ENCODE measurements at regions not wholly inside any gene's neighbourhood (a gene's known extent, or its start where the extent isn't known, plus 50 kb on each side); places are given as distances from the start of the nearest gene placed in this dataset.

- ChIA-PET POLR2A (no interaction called here), CTCF (no interaction called here)
- no peaks in the 10 kb centered on the region for H3K9me3 ChIP-seq (ENCODE audit: control insufficient read depth, insufficient read depth, low read length)
- no peak overlapping the region for H3K4me3 ChIP-seq (ENCODE audit: low read depth, low read length)
- no peak for DNase-seq (ENCODE audit: low read depth, low spot score)
- no peak overlapping the region for H3K27ac ChIP-seq (ENCODE audit: low read depth, low read length)
- no peak for TF ChIP-seq CTCF (IDR thresholded peaks at IDR 0.05; ENCODE audit: low read depth, low read length)
- no peaks in the 10 kb centered on the region for H3K27me3 ChIP-seq (ENCODE audit: control insufficient read depth, insufficient read depth, low read length)
Observed at GRCh38 chr7:25929448-25929847, 222.6 kb upstream of the NFE2L3 start.

DNA sequence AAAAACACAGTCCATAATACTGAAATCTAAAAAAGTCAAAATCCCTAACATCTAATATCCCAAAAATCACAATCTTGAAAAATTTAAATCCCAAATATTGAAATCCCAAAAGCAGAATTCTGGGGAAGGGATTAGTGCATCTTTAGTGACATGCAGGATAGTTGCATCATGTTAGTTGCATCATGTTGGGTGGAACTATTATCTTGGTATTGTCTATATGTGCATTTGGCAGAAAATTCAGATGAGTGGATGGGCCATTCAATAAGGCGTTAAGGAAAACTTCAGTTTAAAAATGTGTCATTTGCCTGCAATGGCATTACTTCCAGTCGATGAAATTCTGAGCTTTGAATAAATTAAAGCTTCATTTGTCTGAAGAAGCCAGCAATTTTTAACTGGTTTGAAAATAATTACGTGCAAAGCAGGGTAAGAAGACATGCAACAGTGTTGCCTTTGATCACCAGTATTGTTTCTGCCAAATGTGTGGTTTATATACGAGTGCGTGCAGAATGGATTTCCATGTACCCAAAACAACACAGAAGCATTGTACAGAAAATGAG is 221.4 kb upstream of the NFE2L3 start:
- H3K9me3 ChIP-seq (ENCODE audit: control insufficient read depth, insufficient read depth, low read length), result no peaks in the 10 kb centered on the region
- no peak overlapping the region for H3K4me3 ChIP-seq (ENCODE audit: low read depth, low read length)
- TF ChIP-seq CTCF (IDR thresholded peaks at IDR 0.05; ENCODE audit: low read depth, low read length), result no peak
- H3K27ac ChIP-seq (ENCODE audit: low read depth, low read length), result no peak overlapping the region
- H3K27me3 ChIP-seq (ENCODE audit: control insufficient read depth, insufficient read depth, low read length), result no peaks in the 10 kb centered on the region
- no peak for DNase-seq (ENCODE audit: low read depth, low spot score)
- POLR2A ChIA-PET, result no interaction called here
- CTCF ChIA-PET, result no interaction called here

- ChIA-PET POLR2A (no interaction called here), CTCF (interaction anchor here (0.6 kb wide), 1 partner anchor 130 kb away, joined by 3 read pairs; no protein-coding TSS in a partner anchor)
- Histone ChIP-seq H3K9me3 (ENCODE audit: control insufficient read depth, insufficient read depth, low read length) (no peaks in the 10 kb centered on the region), H3K4me3 (ENCODE audit: low read depth, low read length) (no peak overlapping the region), H3K27me3 (ENCODE audit: control insufficient read depth, insufficient read depth, low read length) (no peaks in the 10 kb centered on the region), H3K27ac (ENCODE audit: low read depth, low read length) (no peak overlapping the region)
- no peak for TF ChIP-seq CTCF (IDR thresholded peaks at IDR 0.05; ENCODE audit: low read depth, low read length)
- DNase-seq (ENCODE audit: low read depth, low spot score), result no peak
Observed at GRCh38 chr7:25931156-25931555, 220.8 kb upstream of the NFE2L3 start.

DNA sequence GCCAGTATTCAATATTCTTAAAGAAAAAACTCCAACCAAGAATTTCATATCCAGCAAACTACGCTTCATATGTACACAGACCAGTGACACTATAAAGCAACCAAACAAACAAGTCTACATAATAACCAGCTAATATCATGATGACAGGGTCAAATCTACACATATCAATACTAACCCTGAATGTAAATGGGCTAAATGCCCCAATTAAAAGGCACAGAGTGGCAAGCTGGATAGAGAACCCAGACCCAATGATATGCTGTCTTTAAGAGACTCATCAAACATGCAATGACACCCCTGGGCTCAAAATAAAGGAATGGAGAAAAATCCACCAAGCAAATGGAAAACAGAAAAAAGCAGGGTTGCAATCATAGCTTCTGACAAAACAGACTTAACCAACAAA is 218.1 kb upstream of the NFE2L3 start:
- POLR2A ChIA-PET, result no interaction called here
- Histone ChIP-seq H3K27me3 (ENCODE audit: control insufficient read depth, insufficient read depth, low read length) (no peaks in the 10 kb centered on the region), H3K9me3 (ENCODE audit: control insufficient read depth, insufficient read depth, low read length) (no peaks in the 10 kb centered on the region), H3K4me3 (ENCODE audit: low read depth, low read length) (no peak overlapping the region), H3K27ac (ENCODE audit: low read depth, low read length) (no peak overlapping the region)
- no peak for TF ChIP-seq CTCF (IDR thresholded peaks at IDR 0.05; ENCODE audit: low read depth, low read length)
- CTCF ChIA-PET, result no interaction called here
- DNase-seq (ENCODE audit: low read depth, low spot score), result no peak

- Histone ChIP-seq H3K27me3 (ENCODE audit: control insufficient read depth, insufficient read depth, low read length) (peaks cover 3% of the 10 kb centered on the region), H3K4me3 (ENCODE audit: low read depth, low read length) (no peak overlapping the region), H3K9me3 (ENCODE audit: control insufficient read depth, insufficient read depth, low read length) (no peaks in the 10 kb centered on the region), H3K27ac (ENCODE audit: low read depth, low read length) (no peak overlapping the region)
- no peak for TF ChIP-seq CTCF (IDR thresholded peaks at IDR 0.05; ENCODE audit: low read depth, low read length)
- POLR2A ChIA-PET, result no interaction called here
- CTCF ChIA-PET, result no interaction called here
- DNase-seq (ENCODE audit: low read depth, low spot score), result no peak
Observed at GRCh38 chr7:25940086-25940906, 211.7 kb upstream of the NFE2L3 start.

All from AG04450 (cell line).